IPS-18a (cell line): ENCODE measurements at regions not wholly inside any gene's neighbourhood (a gene's known extent, or its start where the extent isn't known, plus 50 kb on each side); places are given as distances from the start of the nearest gene placed in this dataset.

Experiments used
- H3K27ac ChIP-seq: one replicate; pipeline ENCODE4 v1.5.1; 2013; ENCODE audit warnings: low read length
- H3K27me3 ChIP-seq: one replicate; pipeline ENCODE4 v1.6.1; 2013; ENCODE audit warnings: mild to moderate bottlenecking, low read length; ENCODE audit not compliant: control insufficient read depth, insufficient read depth
- H3K36me3 ChIP-seq: one replicate; pipeline ENCODE4 v1.6.1; 2013; ENCODE audit warnings: low read depth, low read length; ENCODE audit not compliant: control insufficient read depth
- H3K4me1 ChIP-seq: one replicate; pipeline ENCODE4 v1.6.1; 2013; ENCODE audit warnings: low read depth, low read length; ENCODE audit not compliant: control insufficient read depth
- H3K4me3 ChIP-seq: one replicate; pipeline ENCODE4 v1.5.1; 2013; ENCODE audit warnings: low read length
- H3K9ac ChIP-seq: one replicate; pipeline ENCODE4 v1.6.1; 2013; ENCODE audit warnings: mild to moderate bottlenecking, low read length, moderate library complexity
- H3K9me3 ChIP-seq: one replicate; pipeline ENCODE4 v1.6.1; 2013; ENCODE audit warnings: low read depth, low read length; ENCODE audit not compliant: control insufficient read depth

- no peak overlapping the region for H3K27ac ChIP-seq
- H3K9ac ChIP-seq, result no peak overlapping the region
- no peak overlapping the region for H3K4me3 ChIP-seq
- H3K27me3 ChIP-seq, result no peaks in the 10 kb centered on the region
- no peaks in the 10 kb centered on the region for H3K9me3 ChIP-seq
- peaks cover 14% of the 10 kb centered on the region for H3K4me1 ChIP-seq
- no peaks in the 10 kb centered on the region for H3K36me3 ChIP-seq
Measured at GRCh38 chr7:85392789-85393188, 205.9 kb upstream of the SEMA3D start.

GRCh38 chr7:85392326-85392725 lies 205.5 kb upstream of the SEMA3D start:
- Histone ChIP-seq H3K36me3 (no peaks in the 10 kb centered on the region), H3K9ac (no peak overlapping the region), H3K4me1 (peaks cover 12% of the 10 kb centered on the region), H3K27me3 (no peaks in the 10 kb centered on the region), H3K9me3 (no peaks in the 10 kb centered on the region), H3K4me3 (no peak overlapping the region), H3K27ac (no peak overlapping the region)

- Histone ChIP-seq H3K4me3 (no peak overlapping the region), H3K4me1 (no peaks in the 10 kb centered on the region), H3K27ac (no peak overlapping the region), H3K9me3 (no peaks in the 10 kb centered on the region), H3K36me3 (no peaks in the 10 kb centered on the region), H3K9ac (no peak overlapping the region), H3K27me3 (no peaks in the 10 kb centered on the region)
Measured at GRCh38 chr7:85386460-85386859, 199.6 kb upstream of the SEMA3D start.

- Histone ChIP-seq H3K9ac (no peak overlapping the region), H3K4me3 (no peak overlapping the region), H3K36me3 (no peaks in the 10 kb centered on the region), H3K27me3 (no peaks in the 10 kb centered on the region), H3K9me3 (no peaks in the 10 kb centered on the region), H3K4me1 (no peaks in the 10 kb centered on the region), H3K27ac (no peak overlapping the region)
Measured at GRCh38 chr7:85384392-85384791, 197.5 kb upstream of the SEMA3D start.

- H3K36me3 ChIP-seq, result no peaks in the 10 kb centered on the region
- no peak overlapping the region for H3K4me3 ChIP-seq
- H3K9me3 ChIP-seq, result no peaks in the 10 kb centered on the region
- no peaks in the 10 kb centered on the region for H3K4me1 ChIP-seq
- H3K27ac ChIP-seq, result no peak overlapping the region
- no peak overlapping the region for H3K9ac ChIP-seq
- H3K27me3 ChIP-seq, result no peaks in the 10 kb centered on the region
Measured at GRCh38 chr7:85381212-85381611, 194.4 kb upstream of the SEMA3D start.

- Histone ChIP-seq H3K27ac (no peak overlapping the region), H3K4me3 (no peak overlapping the region), H3K4me1 (no peaks in the 10 kb centered on the region), H3K9me3 (no peaks in the 10 kb centered on the region), H3K27me3 (no peaks in the 10 kb centered on the region), H3K9ac (no peak overlapping the region), H3K36me3 (no peaks in the 10 kb centered on the region)
Measured at GRCh38 chr7:85376589-85376988, 189.7 kb upstream of the SEMA3D start.

GRCh38 chr7:85356916-85357315 lies 170.1 kb upstream of the SEMA3D start:
- Histone ChIP-seq H3K9ac (no peak overlapping the region), H3K27ac (no peak overlapping the region), H3K36me3 (no peaks in the 10 kb centered on the region), H3K4me3 (no peak overlapping the region), H3K27me3 (no peaks in the 10 kb centered on the region), H3K4me1 (no peaks in the 10 kb centered on the region), H3K9me3 (no peaks in the 10 kb centered on the region)

GRCh38 chr7:85343484-85343883 lies 156.6 kb upstream of the SEMA3D start:
- no peak overlapping the region for H3K27ac ChIP-seq

GRCh38 chr7:85342781-85343180 lies 155.9 kb upstream of the SEMA3D start:
- no peaks in the 10 kb centered on the region for H3K27me3 ChIP-seq
- H3K36me3 ChIP-seq, result no peaks in the 10 kb centered on the region
- H3K9ac ChIP-seq, result no peak overlapping the region
- H3K4me1 ChIP-seq, result peaks cover 5% of the 10 kb centered on the region
- no peak overlapping the region for H3K27ac ChIP-seq
- no peaks in the 10 kb centered on the region for H3K9me3 ChIP-seq
- H3K4me3 ChIP-seq, result no peak overlapping the region

More at GRCh38 chr7:85343484-85343883, 156.6 kb upstream of the SEMA3D start:
- Histone ChIP-seq H3K36me3 (no peaks in the 10 kb centered on the region), H3K27me3 (no peaks in the 10 kb centered on the region), H3K4me1 (peaks cover 5% of the 10 kb centered on the region), H3K4me3 (no peak overlapping the region), H3K9ac (no peak overlapping the region), H3K9me3 (no peaks in the 10 kb centered on the region)

- no peak overlapping the region for H3K4me3 ChIP-seq
- H3K27ac ChIP-seq, result no peak overlapping the region
- H3K9me3 ChIP-seq, result no peaks in the 10 kb centered on the region
Measured at GRCh38 chr7:85341973-85342372, 155.1 kb upstream of the SEMA3D start.

GRCh38 chr7:85341121-85341520 lies 154.3 kb upstream of the SEMA3D start:
- H3K4me1 ChIP-seq, result peaks cover 5% of the 10 kb centered on the region
- no peaks in the 10 kb centered on the region for H3K27me3 ChIP-seq
- H3K9ac ChIP-seq, result no peak overlapping the region
- no peak overlapping the region for H3K27ac ChIP-seq
- H3K36me3 ChIP-seq, result no peaks in the 10 kb centered on the region
- H3K9me3 ChIP-seq, result no peaks in the 10 kb centered on the region
- H3K4me3 ChIP-seq, result no peak overlapping the region

More at GRCh38 chr7:85341973-85342372, 155.1 kb upstream of the SEMA3D start:
- Histone ChIP-seq H3K36me3 (no peaks in the 10 kb centered on the region), H3K9ac (no peak overlapping the region), H3K27me3 (no peaks in the 10 kb centered on the region), H3K4me1 (peaks cover 5% of the 10 kb centered on the region)

- Histone ChIP-seq H3K36me3 (no peaks in the 10 kb centered on the region), H3K27ac (no peak overlapping the region), H3K9me3 (no peaks in the 10 kb centered on the region), H3K4me1 (no peaks in the 10 kb centered on the region), H3K27me3 (no peaks in the 10 kb centered on the region), H3K9ac (no peak overlapping the region), H3K4me3 (no peak overlapping the region)
Measured at GRCh38 chr7:85336086-85336485, 149.2 kb upstream of the SEMA3D start.
